GM18907 (cell line): ENCODE measurements at regions not wholly inside any gene's neighbourhood (a gene's known extent, or its start where the extent isn't known, plus 50 kb on each side); places are given as distances from the start of the nearest gene placed in this dataset.
"Not testable (repeated sequence)": the region's sequence is repeated elsewhere in the genome, so short reads cannot be mapped to it uniquely, and the experiment has no call there.

Experiments
- ATAC-seq: cut with Tn5 transposase; IDR thresholded peaks from one replicate; pipeline ENCODE4 v1.9.1; 2021; ENCODE audit warnings: mild to moderate bottlenecking, moderate library complexity; ENCODE audit not compliant: unreplicated experiment

DNA sequence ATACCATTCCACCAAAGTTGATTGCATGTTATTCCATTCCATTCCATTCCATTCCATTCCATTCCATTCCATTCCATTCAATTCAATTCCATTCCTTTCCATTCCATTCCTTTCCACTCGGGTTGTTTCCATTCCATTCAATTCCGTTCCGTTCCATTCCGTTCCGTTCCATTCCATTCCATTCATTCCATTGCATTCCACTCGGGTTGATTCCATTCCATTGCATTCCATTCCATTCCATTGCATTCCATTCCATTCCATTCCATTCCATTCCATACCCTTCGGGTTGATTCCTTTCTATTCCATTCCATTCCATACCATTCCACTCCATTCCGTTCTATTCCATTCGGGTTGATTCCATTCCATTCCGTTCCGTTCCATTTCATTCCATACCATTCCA lies 166.9 kb downstream of the CWH43 start:
- peak; percentile 33 for ATAC-seq

DNA sequence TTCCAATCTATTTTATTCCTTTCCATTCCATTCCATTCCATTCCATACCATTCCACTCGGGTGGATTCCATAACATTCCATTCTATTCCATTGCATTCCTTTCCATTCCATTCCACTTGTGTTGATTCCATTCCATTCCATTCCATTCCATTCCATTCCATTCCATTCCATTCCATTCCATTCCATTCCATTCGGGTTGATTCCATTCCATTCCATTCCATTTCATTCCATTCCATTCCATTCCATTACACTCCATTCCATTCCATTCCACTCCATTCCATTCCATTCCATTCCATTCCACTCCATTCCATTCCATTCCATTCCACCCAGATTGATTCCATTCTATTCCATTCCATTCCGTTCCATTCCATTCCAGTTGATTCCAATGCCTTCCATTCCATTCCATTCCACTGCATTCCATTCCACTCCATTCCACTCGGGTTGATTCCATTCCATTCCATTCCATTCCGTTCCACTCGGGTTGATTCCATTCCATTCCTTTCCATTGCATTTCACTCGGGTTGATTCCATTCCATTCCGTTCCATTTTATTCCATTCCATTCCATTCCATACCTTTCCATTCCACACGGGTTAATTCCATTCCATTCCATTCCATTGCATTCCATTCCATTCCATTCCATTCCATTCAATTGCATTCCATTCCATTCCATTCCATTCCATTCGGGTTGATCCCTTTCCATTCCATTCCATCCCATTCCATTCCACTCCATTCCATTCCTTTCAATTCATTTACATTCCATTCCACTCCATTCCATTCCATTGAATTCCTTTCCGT lies 168.4 kb downstream of the CWH43 start:
- ATAC-seq: peak; percentile 83

DNA sequence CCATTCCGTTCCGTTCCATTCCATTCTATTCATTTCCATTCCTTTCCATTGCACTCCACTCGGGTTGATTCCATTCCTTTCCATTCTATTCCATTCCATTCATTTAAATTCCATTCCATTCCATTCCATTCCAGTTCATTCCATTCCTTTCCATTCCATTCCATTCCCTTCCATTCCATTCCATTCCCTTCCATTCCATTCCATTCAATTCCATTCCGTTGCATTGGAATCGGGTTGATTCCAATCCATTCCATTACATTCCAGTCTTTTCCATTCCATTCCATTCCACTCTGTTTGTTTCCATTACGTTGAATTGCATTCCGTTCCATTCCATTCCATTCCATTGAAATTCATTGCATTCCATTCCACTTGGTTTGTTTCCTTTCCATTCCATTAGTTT lies 169.2 kb downstream of the CWH43 start:
- ATAC-seq: not testable (repeated sequence)

DNA sequence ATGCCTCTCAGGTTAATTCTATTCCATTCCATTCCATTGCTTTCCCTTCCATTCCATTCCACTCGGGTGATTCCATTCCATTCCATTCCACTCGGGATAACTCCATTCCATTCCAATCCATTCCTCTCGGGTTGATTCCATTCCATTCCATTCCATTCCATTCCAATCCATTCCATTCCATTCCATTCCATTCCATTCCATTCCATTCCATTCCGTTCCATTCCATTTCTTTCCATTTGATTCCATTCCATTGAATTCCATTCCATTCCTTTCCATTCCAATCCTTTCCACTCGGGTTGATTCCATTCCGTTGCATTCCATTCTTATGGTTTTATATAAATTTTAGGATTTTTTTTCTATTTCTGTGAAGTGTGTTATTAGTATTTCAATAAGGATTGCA lies 170.2 kb downstream of the CWH43 start:
- ATAC-seq: peak; percentile 29

DNA sequence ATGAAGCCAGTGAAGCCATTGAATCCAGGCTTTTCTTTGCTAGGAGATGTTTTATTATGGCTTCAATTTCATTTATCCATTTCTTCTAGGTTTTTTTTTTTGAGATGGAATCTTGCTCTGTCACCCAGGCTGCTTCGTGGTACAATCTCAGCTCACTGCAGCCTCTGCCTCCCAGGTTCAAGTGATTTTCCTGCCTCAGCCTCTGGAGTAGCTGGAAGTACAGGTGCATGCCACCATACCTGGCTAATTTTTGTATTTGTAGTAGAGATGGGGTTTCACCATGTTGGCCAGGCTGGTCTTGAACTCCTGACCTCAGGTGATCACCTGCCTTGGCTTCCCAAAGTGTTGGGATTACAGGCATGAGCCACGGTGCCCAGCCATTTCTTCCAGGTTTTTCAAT lies 171.6 kb downstream of the CWH43 start:
- ATAC-seq: not testable (repeated sequence)

DNA sequence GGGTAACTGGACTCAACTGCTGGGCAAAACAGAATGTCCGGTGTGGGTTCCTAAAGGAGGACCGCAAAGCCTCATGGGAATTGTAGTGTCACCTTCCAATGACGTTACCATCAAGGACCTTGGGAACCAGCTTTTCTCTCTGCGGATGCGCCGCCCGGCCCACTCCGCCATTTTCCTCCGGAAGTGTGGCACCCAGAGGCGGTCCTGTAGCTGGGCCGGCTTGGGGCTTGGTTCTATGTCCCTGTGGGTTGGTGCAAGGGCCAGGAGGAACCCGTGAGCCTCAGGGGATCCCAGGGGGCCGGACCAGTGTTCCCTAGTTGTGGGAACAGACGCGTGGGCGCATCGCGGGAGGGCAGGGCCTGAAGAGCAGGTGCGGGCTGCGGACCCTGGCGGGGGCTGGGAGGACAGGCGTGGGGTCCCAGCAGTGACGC lies 175.1 kb downstream of the CWH43 start:
- not testable (repeated sequence) for ATAC-seq

DNA sequence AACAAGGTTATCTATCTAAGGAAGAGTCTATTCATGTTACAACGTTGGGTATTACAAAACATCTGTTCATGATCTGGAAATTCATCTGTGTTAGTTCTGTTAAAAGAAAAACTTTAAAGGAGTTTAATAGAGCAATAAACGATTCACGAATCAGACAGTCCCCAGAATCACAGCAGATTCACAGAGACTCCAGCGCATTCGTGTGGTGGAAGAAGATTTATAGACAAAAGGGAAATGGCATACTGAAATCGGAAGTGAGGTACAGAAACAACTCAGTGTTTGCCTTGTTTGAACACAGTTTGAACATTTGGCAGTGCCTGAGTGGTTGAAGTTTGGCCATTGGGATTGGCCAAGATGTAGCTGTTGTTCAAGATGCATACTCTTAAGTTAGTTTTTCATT lies 178.8 kb downstream of the CWH43 start:
- ATAC-seq: not testable (repeated sequence)

DNA sequence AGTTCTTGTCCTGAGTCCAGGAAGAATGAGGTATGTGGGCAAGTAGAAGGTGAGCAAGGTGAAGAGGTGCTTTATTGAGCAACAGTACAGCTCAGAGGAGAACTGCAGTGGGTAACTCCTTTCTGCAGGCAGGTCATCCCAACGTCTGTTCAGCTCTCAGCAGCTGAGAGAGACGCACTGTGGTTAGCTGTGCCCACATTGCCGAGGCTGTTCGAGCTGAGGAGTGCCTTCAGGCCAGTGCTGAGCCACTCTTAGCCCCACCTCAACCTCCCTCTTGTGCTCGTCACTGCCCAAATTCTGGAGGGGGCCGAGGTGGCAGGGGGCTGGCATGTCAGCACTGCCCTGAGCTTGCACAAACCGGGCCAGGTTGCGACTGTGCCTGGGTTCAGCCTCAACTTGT lies 191.8 kb downstream of the CWH43 start:
- not testable (repeated sequence) for ATAC-seq

DNA sequence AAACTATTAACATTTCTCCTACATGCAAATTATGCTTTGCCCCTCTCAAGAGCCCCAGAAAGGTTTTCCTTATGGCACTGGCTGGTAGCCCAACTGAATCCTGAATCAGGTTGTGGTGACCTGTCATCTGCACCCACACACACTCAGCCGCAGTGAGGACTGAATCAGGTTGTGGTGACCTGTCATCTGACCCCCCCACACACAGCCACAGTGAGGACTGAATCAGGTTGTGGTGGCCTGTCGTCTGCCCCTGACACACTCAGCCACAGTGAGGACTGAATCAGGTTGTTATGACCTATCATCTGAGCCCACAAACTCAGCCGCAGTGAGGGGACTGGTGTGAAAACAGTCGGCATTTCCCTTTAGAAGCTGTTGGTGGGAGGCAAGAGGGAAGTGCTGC lies 195.0 kb downstream of the CWH43 start:
- not testable (repeated sequence) for ATAC-seq

DNA sequence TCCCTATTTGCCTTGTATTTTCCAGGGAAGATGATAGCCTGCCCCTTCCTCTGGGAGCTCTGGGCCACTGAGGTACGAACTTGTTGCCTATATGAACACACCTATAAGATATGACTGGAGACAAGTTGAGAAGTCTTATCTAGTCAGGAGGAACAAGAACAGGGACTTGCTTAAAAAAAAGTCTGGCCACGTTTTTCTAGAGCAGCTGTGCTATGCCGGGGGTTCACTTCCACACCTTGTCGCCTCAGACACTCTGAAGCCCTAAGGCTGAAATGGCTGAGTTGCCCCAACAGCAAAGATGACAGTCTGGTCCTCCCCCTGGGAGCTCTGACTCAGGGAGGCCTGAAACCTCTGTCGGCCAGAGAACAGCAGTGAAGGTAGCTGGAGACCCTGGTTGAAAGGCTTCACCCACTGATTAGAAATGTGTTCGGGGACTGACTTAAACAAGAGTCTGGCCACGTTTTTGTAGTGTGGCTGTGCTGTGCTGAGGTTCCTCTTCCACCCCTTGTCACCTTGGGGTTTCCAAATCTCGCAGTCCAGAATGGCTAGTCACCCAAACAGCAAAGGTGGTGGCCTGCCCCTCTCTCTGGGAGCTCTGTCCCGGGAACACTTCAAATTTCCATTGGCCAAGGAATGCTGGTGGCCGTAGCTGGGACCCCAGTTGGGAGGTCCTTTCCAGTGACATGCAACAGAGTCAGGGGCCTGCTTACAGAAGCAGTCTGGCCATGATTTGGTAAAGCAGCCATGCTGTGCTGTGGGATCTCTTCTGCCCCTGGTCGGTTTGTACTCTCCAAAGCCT lies 225.5 kb downstream of the CWH43 start:
- ATAC-seq: not testable (repeated sequence)

DNA sequence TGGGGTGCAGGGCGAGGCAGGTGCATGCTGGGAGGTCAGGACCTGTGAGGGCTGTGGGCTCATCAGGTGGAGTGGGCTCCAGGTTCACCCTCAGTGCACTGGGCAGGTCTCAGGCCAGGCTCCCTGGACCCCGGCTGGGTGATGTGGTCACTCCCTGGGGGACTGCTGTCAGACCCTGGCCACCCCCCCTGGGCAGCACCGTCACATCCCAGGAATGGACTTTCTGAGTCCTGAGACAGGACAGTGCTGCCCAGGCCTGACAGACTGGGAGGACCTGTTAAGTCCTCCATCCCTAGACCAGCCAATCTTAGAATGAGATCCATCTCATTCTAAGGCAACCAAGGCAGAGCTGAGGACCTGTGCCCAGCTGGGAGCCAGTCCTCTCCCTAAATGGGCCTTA lies 227.2 kb downstream of the CWH43 start:
- ATAC-seq: not testable (repeated sequence)

DNA sequence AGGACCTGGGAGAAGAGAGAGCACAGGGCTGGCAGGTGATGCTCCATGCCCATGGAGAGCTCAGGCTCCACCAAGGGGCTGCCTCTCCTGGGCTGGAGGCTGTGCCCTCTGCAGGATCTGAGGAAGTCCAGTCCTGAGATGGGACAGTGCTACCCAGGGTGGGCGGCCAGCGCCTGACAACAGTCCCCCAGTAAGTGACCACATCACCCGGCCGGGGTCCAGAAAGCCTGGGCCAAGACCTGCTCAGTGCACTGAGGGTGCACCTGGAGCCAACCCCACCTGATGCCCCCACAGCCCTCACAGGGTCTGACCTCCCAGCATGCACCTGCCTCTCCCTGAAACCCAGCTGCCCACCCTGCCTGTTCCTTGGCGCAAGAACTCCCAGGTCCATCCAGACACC lies 227.7 kb downstream of the CWH43 start:
- not testable (repeated sequence) for ATAC-seq

DNA sequence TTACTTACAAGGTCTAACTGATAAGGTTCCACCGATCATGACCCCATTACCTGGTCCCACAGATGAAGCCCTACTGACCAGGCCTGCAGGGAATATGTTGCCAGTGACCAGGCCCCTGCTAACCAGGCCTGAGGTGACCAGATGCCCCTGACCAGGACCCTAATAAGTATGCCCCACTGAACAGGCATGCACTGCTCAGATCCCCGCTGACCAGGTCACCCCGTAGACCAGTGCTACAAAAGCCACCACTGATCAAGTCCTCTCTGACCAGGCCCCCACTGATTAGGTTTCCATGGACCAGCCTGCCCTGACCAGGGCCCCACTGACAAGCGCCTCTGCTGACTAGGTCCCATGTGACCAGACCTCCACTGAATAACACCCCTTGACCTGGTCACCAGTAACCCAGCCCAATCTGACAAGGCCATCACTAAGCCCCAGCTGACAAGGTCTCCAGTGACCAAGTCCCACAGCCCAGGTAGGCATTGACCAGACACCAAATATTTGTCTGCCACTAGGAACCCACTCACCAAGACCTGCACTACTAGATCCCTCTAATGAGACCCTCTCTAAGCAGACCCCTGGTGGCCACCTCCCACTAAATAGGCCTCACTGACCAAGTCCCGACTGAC lies 228.5 kb downstream of the CWH43 start:
- not testable (repeated sequence) for ATAC-seq

DNA sequence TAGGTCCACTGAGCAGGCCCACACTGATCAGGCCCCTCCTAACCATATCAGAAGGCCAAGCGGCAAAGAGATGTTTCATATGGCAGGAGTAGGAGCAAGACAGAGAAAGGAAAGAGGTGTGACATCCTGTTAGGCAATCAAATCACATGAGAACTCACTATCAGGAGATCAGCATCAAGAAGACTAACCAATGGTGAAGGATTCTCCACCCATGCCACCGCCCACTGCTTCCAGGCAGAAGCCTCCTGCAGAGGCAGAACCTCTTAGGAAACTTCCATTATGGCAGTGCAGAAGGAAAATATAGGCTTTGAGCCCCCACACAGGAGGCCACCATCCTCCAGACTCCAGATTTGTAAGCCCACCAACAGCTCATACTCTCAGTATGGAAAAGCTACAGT lies 229.0 kb downstream of the CWH43 start:
- not testable (repeated sequence) for ATAC-seq

DNA sequence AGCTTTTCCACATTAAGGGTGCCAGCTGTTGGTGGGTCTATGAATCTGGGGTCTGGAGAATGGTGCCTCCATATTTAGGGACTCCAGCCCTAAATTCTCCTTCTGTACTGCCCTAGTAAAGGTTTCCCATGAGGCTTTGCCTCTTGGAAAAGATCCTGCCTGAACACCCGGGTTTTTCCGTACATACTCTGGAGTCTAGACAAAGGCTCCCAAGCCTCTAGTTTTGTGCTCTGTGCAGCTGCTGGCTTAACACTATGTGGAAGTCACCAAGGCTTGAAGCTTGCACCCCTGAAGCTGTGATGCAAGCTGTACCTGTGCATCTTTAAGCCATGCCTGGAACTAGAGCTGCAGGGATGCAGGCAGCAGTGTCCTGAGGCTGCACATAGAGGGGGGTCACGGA lies 230.5 kb downstream of the CWH43 start:
- ATAC-seq: not testable (repeated sequence)

DNA sequence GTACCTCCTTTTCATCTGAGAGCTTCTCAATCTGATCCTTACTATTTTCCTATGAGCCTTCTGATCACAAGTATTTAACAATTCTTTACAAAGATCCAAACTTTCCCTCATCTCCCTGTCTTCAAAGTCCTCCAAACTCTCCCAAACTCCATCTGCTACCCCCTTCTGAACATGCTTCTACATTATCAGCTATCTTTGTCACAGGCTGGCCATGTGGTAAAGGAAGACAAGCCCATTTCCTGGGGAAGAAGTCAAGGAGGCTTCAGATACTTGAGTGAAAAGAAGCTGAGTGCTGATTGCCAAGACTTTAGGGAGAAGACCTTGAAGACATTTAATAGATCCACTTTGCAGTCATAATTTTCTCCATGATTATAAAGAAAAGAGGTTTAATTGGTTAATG lies 231.4 kb downstream of the CWH43 start:
- ATAC-seq: no peak

DNA sequence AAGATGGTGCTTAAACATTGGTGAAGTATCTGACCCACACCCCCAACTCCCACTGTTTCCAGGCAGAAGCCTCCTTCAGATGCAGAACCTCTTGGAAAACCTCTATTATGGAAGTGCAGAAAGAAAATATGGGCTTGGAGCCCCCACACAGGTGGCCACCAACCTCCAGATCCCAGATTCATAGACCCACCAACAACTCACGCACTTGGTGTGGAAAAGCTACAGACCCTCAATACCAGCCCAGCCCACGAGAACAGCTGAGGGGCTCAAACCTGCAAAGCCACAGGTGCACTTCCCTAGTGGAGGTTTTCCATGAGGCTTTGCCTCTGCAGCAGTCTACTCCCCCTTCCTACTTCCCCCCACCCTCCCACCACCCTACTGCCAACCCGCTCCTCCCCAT lies 232.0 kb downstream of the CWH43 start:
- not testable (repeated sequence) for ATAC-seq

DNA sequence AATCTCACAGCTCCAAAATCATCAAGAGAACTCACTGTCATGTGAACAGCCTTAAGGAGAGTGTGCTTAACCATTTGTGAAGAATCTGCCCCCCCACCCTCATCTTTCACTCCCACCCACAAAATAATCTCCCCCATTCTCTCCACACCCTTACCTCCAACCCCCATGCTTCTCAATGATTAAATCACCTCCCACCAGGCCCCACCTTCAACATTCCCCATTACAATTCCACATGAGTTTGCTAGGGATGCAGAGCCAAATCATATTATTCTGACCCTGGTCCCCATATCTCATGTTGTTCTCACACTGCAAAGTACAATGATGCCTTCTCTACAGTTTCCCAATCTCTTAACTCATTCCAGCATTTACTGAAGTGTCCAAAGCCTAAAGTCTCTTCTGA lies 232.9 kb downstream of the CWH43 start:
- ATAC-seq: not testable (repeated sequence)

DNA sequence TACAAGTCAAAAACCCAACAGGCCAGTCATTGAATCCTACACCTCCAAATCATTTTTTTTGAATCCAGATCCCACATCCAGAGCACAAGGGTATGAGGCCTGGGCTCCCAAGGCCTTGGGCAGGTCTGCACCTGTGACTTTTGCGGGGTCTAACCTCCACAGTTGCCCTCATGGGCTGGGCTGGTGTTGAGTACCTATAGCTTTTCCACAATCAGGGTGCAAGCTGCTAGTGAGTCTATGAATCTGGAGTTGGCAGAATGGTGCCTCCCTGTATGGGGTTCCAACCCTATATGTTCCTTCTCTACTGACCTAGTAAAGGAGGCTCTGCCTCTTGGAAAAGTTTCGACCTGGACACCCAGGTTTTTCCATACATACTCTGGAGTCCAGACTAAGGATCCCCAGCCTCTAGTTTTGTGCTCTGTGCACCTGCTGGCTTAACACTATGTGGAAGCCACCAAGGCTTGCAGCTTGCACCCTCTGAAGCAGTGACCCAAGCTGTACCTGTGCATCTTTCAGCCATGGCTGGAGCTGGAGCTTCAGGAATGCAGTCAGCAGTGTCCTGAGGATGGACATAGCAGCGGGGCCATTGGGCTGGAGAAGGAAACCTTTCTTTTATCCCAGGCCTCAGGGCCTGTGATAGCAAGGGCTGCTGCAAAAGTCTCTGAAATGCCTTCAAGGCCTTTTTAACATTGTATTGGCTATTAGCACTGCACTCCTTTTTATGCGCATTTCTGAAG lies 233.6 kb downstream of the CWH43 start:
- ATAC-seq: not testable (repeated sequence)

DNA sequence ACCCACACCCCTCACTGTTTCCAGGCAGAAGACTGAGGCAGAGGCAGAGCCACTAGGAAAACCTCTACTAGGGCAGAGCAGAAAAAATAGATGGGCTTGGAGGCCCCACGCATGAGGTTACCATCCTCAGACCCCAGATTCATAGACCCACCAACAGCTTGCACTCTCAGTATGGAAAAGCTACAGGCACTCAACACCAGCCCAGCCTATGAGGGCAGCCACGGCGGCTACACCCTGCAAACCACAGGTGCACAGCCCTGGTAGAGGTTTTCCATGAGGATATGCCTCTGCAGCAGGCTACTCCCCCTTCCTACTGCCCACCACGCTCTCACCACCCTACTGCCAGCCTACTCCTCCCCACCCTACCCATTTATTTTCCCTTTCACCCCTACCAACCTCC lies 235.1 kb downstream of the CWH43 start:
- no peak for ATAC-seq

DNA sequence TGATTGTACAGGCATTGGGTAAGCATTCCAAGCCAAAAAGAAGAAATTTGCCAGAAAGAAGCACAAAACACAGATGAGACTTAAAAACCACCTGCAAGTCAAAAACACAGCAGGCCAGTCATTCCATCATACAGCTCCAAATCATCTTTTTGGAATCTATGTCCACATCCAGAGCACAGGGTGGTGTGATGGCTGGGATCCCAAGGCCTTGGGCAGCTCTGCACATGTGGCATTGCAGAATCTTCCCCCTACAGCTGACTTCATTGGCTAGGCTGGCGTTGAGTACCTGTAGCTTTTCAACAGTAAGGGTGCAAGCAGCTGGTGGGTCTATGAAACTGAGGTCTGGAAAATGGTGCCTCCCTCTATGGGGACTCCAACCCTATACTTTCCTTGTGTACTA lies 236.7 kb downstream of the CWH43 start:
- ATAC-seq: not testable (repeated sequence)
